ENCODE measurements at regions not wholly inside any gene's neighbourhood (a gene's known extent, or its start where the extent isn't known, plus 50 kb on each side); places are given as distances from the start of the nearest gene placed in this dataset.

GRCh38 chrX:43456906-43457305 is 199.2 kb upstream of the MAOA start:
- no peak for TF ChIP-seq SIN3A (IDR thresholded peaks at IDR 0.05; ENCODE audit: borderline replicate concordance, insufficient read depth, low read length)
- no peak for TF ChIP-seq TAF1 (IDR thresholded peaks at IDR 0.05; ENCODE audit: borderline replicate concordance, insufficient read depth, low read length)
- no peak for TF ChIP-seq REST (IDR thresholded peaks at IDR 0.05; ENCODE audit: insufficient read depth in 1 of 2, low read depth in 2 of 2, low read length in 2 of 2)

GRCh38 chrX:43467608-43468234 is 188.4 kb upstream of the MAOA start:
- no peak for TF ChIP-seq SIN3A (IDR thresholded peaks at IDR 0.05; ENCODE audit: borderline replicate concordance, insufficient read depth, low read length)
- TF ChIP-seq FOXP2 (optimal IDR thresholded peaks at IDR 0.05; ENCODE audit: borderline replicate concordance, extremely low read depth, extremely low read length, insufficient read depth) = no peak
- TF ChIP-seq TAF1 (IDR thresholded peaks at IDR 0.05; ENCODE audit: borderline replicate concordance, insufficient read depth, low read length) = no peak
- no peak for TF ChIP-seq REST (IDR thresholded peaks at IDR 0.05; ENCODE audit: insufficient read depth in 1 of 2, low read depth in 2 of 2, low read length in 2 of 2)
- TF ChIP-seq POLR2AphosphoS5 (IDR thresholded peaks at IDR 0.05; ENCODE audit: low read depth, low read length) = no peak

GRCh38 chrX:43469391-43470054 is 186.6 kb upstream of the MAOA start:
- TF ChIP-seq SIN3A (IDR thresholded peaks at IDR 0.05; ENCODE audit: borderline replicate concordance, insufficient read depth, low read length) (no peak), FOXP2 (optimal IDR thresholded peaks at IDR 0.05; ENCODE audit: borderline replicate concordance, extremely low read depth, extremely low read length, insufficient read depth) (no peak), TAF1 (IDR thresholded peaks at IDR 0.05; ENCODE audit: borderline replicate concordance, insufficient read depth, low read length) (no peak), REST (IDR thresholded peaks at IDR 0.05; ENCODE audit: insufficient read depth in 1 of 2, low read depth in 2 of 2, low read length in 2 of 2) (no peak)

GRCh38 chrX:43474321-43474720 is 181.8 kb upstream of the MAOA start:
- TF ChIP-seq FOXP2 (optimal IDR thresholded peaks at IDR 0.05; ENCODE audit: borderline replicate concordance, extremely low read depth, extremely low read length, insufficient read depth) (no peak), SIN3A (IDR thresholded peaks at IDR 0.05; ENCODE audit: borderline replicate concordance, insufficient read depth, low read length) (no peak), REST (IDR thresholded peaks at IDR 0.05; ENCODE audit: insufficient read depth in 1 of 2, low read depth in 2 of 2, low read length in 2 of 2) (no peak), POLR2AphosphoS5 (IDR thresholded peaks at IDR 0.05; ENCODE audit: low read depth, low read length) (no peak), TAF1 (IDR thresholded peaks at IDR 0.05; ENCODE audit: borderline replicate concordance, insufficient read depth, low read length) (no peak)
